ENCODE measurements at regions not wholly inside any gene's neighbourhood (a gene's known extent, or its start where the extent isn't known, plus 50 kb on each side); places are given as distances from the start of the nearest gene placed in this dataset.

DNA sequence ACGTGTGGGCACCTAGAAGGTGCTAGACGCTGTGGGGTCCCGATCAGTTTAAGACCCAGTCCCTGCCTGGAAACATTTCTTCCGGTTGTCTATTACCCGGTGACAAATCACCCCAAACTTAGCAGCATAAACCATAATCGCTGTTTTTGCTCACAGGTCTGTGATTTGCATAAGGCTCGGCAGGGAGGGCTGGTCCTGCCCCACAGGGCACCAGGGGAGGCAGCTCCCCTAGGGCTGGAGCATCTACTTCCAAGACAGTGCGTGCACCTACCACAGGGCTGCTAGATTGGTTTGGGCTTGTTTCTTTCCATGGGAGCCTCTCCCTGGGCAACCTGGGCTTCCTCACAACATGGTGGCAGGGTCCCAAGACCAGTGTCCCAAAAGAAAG lies 214.5 kb upstream of the CIBAR2 start:
- no peak for TF ChIP-seq CTCF (IDR thresholded peaks at IDR 0.05; ENCODE audit: insufficient read depth, low read depth, low read length)
- no peak for TF ChIP-seq EZH2 (IDR thresholded peaks at IDR 0.05; ENCODE audit: insufficient read depth, low read length)
